ENCODE measurements at regions not wholly inside any gene's neighbourhood (a gene's known extent, or its start where the extent isn't known, plus 50 kb on each side); places are given as distances from the start of the nearest gene placed in this dataset.

DNA sequence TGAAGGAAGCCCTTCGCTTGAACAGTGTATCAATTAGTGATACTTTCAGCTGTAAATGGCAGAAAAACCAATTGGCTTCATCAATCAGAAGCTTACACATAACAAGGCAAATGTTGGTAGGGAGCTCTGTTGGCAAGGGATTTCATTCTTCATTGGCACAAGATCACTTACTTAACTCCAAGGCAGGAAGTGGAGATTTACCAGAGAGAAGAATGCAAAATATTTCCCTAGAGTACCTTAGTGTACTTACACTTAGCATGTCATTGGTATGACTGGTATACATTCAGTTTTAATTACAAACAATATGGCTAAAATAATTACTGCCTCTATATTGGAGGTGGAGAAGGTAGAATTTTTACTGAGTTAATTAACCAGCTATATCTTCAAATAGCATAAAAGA is 545.0 kb downstream of the GABRG1 start:
- no peak for TF ChIP-seq EZH2 (IDR thresholded peaks at IDR 0.05; ENCODE audit: insufficient read depth, low read length)
- TF ChIP-seq, protein P1, sequence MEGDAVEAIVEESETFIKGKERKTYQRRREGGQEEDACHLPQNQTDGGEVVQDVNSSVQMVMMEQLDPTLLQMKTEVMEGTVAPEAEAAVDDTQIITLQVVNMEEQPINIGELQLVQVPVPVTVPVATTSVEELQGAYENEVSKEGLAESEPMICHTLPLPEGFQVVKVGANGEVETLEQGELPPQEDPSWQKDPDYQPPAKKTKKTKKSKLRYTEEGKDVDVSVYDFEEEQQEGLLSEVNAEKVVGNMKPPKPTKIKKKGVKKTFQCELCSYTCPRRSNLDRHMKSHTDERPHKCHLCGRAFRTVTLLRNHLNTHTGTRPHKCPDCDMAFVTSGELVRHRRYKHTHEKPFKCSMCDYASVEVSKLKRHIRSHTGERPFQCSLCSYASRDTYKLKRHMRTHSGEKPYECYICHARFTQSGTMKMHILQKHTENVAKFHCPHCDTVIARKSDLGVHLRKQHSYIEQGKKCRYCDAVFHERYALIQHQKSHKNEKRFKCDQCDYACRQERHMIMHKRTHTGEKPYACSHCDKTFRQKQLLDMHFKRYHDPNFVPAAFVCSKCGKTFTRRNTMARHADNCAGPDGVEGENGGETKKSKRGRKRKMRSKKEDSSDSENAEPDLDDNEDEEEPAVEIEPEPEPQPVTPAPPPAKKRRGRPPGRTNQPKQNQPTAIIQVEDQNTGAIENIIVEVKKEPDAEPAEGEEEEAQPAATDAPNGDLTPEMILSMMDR (IDR thresholded peaks at IDR 0.05; ENCODE audit: insufficient read depth, low read depth, low read length) = no peak

Data from astrocyte (in vitro differentiated cells and primary cell).